CD4-positive, CD25-positive, alpha-beta regulatory T cell (primary cell): ENCODE measurements at regions not wholly inside any gene's neighbourhood (a gene's known extent, or its start where the extent isn't known, plus 50 kb on each side); places are given as distances from the start of the nearest gene placed in this dataset.

Source experiments
- ATAC-seq, 2 donors: fragments of 150-1000 bp; cut with Tn5 transposase; one replicate each; pipeline ENCODE4 v1.10.0; 2021; ENCODE audit warnings: low read depth in 2 of 2, moderate number of reproducible peaks in 2 of 2, moderate library complexity in 1 of 2
- DNase-seq, 3 donors: peaks; one replicate each; pipeline versions ENCODE4 v3.0.0 to v3.0.0-alpha.2; 2012 to 2022; ENCODE audit warnings: mixed read lengths in 1 of 3
- H3K27ac ChIP-seq: one replicate; pipeline ENCODE4 v1.7.0; 2013; ENCODE audit warnings: mild to moderate bottlenecking, low read length; ENCODE audit not compliant: insufficient read depth, poor library complexity, severe bottlenecking
- H3K27me3 ChIP-seq: one replicate; pipeline ENCODE4 v1.7.0; 2013; ENCODE audit warnings: low read length; ENCODE audit not compliant: control insufficient read depth, insufficient read depth
- H3K36me3 ChIP-seq: one replicate; pipeline ENCODE4 v1.7.0; 2013; ENCODE audit warnings: mild to moderate bottlenecking, low read length, moderate library complexity; ENCODE audit not compliant: control insufficient read depth, insufficient read depth
- H3K4me1 ChIP-seq: 2 replicates; pipeline ENCODE4 v1.7.0; 2013; ENCODE audit warnings: mild to moderate bottlenecking, low read length; ENCODE audit not compliant: insufficient read depth, control insufficient read depth, poor library complexity, severe bottlenecking
- H3K4me3 ChIP-seq: one replicate; pipeline ENCODE4 v1.7.0; 2013; ENCODE audit warnings: low read depth, mild to moderate bottlenecking, low read length, moderate library complexity
- H3K9me3 ChIP-seq, 2 experiments: 1 replicate in 1 of 2; 2 replicates in 1 of 2; pipeline ENCODE4 v1.7.0; 2013; ENCODE audit warnings: low read length in 2 of 2, mild to moderate bottlenecking in 1 of 2, moderate library complexity in 1 of 2; ENCODE audit not compliant: control insufficient read depth in 2 of 2
- H3K27ac Mint-ChIP-seq, 3 donors: one replicate each; pipeline ENCODE4 v1.8.0; 2020 to 2022; ENCODE audit warnings: mild to moderate bottlenecking in 3 of 3, mixed read lengths in 3 of 3, moderate library complexity in 2 of 3
- H3K27me3 Mint-ChIP-seq: one replicate; pipeline ENCODE4 v1.8.0; 2022; ENCODE audit warnings: mild to moderate bottlenecking, mixed read lengths
- H3K36me3 Mint-ChIP-seq: one replicate; pipeline ENCODE4 v1.8.0; 2020; ENCODE audit warnings: mixed read lengths
- H3K4me1 Mint-ChIP-seq, 4 donors: one replicate each; pipeline ENCODE4 v1.8.0; 2020 to 2022; ENCODE audit warnings: mixed read lengths in 4 of 4, mild to moderate bottlenecking in 1 of 4
- H3K4me3 Mint-ChIP-seq, 4 donors: one replicate each; pipeline ENCODE4 v1.8.0; 2020 to 2022; ENCODE audit warnings: mild to moderate bottlenecking in 4 of 4, mixed read lengths in 4 of 4, moderate library complexity in 3 of 4
- H3K9me3 Mint-ChIP-seq, 7 donors: one replicate each; pipeline ENCODE4 v1.8.0; 2020 to 2022; ENCODE audit warnings: mixed read lengths in 7 of 7, mild to moderate bottlenecking in 3 of 7, moderate library complexity in 2 of 7

- peaks cover 0 to 4% (median 2%) of the 10 kb centered on the region in 7 donors for H3K9me3 Mint-ChIP-seq
- no peaks in the 10 kb centered on the region for H3K27me3 Mint-ChIP-seq
- no peaks in the 10 kb centered on the region for H3K4me1 Mint-ChIP-seq
- DNase-seq, result no peak
- ATAC-seq, result no peak
- H3K4me1 ChIP-seq, result no peaks in the 10 kb centered on the region
- no peak overlapping the region for H3K27ac Mint-ChIP-seq
- no peaks in the 10 kb centered on the region for H3K27me3 ChIP-seq
- no peaks in the 10 kb centered on the region for H3K9me3 ChIP-seq
- H3K27ac ChIP-seq, result no peak overlapping the region
- no peak overlapping the region for H3K4me3 ChIP-seq
- H3K36me3 Mint-ChIP-seq, result no peaks in the 10 kb centered on the region
- H3K36me3 ChIP-seq, result no peaks in the 10 kb centered on the region
- no peak overlapping the region for H3K4me3 Mint-ChIP-seq
Measured at GRCh38 chr6:168744861-168745260, 303.9 kb downstream of the SMOC2 start.

GRCh38 chr6:168741942-168742782 is 301.2 kb downstream of the SMOC2 start:
- Histone ChIP-seq H3K27me3 (no peaks in the 10 kb centered on the region), H3K27ac (no peak overlapping the region), H3K4me3 (no peak overlapping the region), H3K9me3 (no peaks in the 10 kb centered on the region), H3K4me1 (no peaks in the 10 kb centered on the region), H3K36me3 (no peaks in the 10 kb centered on the region)
- no peak for ATAC-seq
- Mint-ChIP-seq H3K9me3 (peaks cover 0 to 13% (median 4%) of the 10 kb centered on the region in 7 donors), H3K4me1 (no peaks in the 10 kb centered on the region), H3K27me3 (no peaks in the 10 kb centered on the region), H3K36me3 (no peaks in the 10 kb centered on the region), H3K4me3 (no peak overlapping the region), H3K27ac (no peak overlapping the region)
- DNase-seq, result no peak

- no peaks in the 10 kb centered on the region for H3K27me3 ChIP-seq
- Mint-ChIP-seq H3K27me3 (no peaks in the 10 kb centered on the region), H3K9me3 (peaks cover 0 to 15% (median 4%) of the 10 kb centered on the region in 7 donors), H3K4me3 (no peak overlapping the region), H3K36me3 (no peaks in the 10 kb centered on the region), H3K4me1 (no peaks in the 10 kb centered on the region), H3K27ac (no peak overlapping the region)
- DNase-seq (no peak), ATAC-seq (no peak)
- no peaks in the 10 kb centered on the region for H3K36me3 ChIP-seq
- H3K9me3 ChIP-seq, result no peaks in the 10 kb centered on the region
- no peaks in the 10 kb centered on the region for H3K4me1 ChIP-seq
- H3K27ac ChIP-seq, result no peak overlapping the region
- H3K4me3 ChIP-seq, result no peak overlapping the region
Measured at GRCh38 chr6:168741305-168741704, 300.3 kb downstream of the SMOC2 start.

GRCh38 chr6:168739381-168739780 is 298.4 kb downstream of the SMOC2 start:
- no peak overlapping the region for H3K4me3 Mint-ChIP-seq
- Histone ChIP-seq H3K4me3 (no peak overlapping the region), H3K4me1 (no peaks in the 10 kb centered on the region), H3K36me3 (no peaks in the 10 kb centered on the region), H3K27ac (no peak overlapping the region), H3K9me3 (no peaks in the 10 kb centered on the region), H3K27me3 (no peaks in the 10 kb centered on the region)
- H3K9me3 Mint-ChIP-seq, result peaks cover 0 to 16% (median 5%) of the 10 kb centered on the region in 7 donors
- H3K27me3 Mint-ChIP-seq, result peaks cover 4% of the 10 kb centered on the region
- ATAC-seq (no peak), DNase-seq (no peak)
- no peak overlapping the region for H3K27ac Mint-ChIP-seq
- H3K4me1 Mint-ChIP-seq, result no peaks in the 10 kb centered on the region
- H3K36me3 Mint-ChIP-seq, result no peaks in the 10 kb centered on the region

- H3K4me1 ChIP-seq, result no peaks in the 10 kb centered on the region
- H3K4me3 ChIP-seq, result no peak overlapping the region
- Mint-ChIP-seq H3K27ac (no peak overlapping the region), H3K9me3 (peaks cover 0 to 15% (median 4%) of the 10 kb centered on the region in 7 donors), H3K36me3 (no peaks in the 10 kb centered on the region), H3K27me3 (peaks cover 6% of the 10 kb centered on the region), H3K4me1 (no peaks in the 10 kb centered on the region), H3K4me3 (no peak overlapping the region)
- ATAC-seq (no peak), DNase-seq (no peak)
- H3K27me3 ChIP-seq, result no peaks in the 10 kb centered on the region
- H3K9me3 ChIP-seq, result no peaks in the 10 kb centered on the region
- no peak overlapping the region for H3K27ac ChIP-seq
- no peaks in the 10 kb centered on the region for H3K36me3 ChIP-seq
Measured at GRCh38 chr6:168737481-168737880, 296.5 kb downstream of the SMOC2 start.

- Mint-ChIP-seq H3K36me3 (no peaks in the 10 kb centered on the region), H3K27ac (no peak overlapping the region), H3K4me1 (no peaks in the 10 kb centered on the region), H3K27me3 (peaks cover 6% of the 10 kb centered on the region), H3K9me3 (peaks cover 0 to 12% (median 3%) of the 10 kb centered on the region in 7 donors), H3K4me3 (no peak overlapping the region)
- H3K4me1 ChIP-seq, result no peaks in the 10 kb centered on the region
- H3K27ac ChIP-seq, result no peak overlapping the region
- ATAC-seq, result no peak
- no peak overlapping the region for H3K4me3 ChIP-seq
- H3K9me3 ChIP-seq, result no peaks in the 10 kb centered on the region
- H3K36me3 ChIP-seq, result no peaks in the 10 kb centered on the region
- no peak for DNase-seq
- no peaks in the 10 kb centered on the region for H3K27me3 ChIP-seq
Measured at GRCh38 chr6:168737014-168737413, 296.0 kb downstream of the SMOC2 start.

- no peaks in the 10 kb centered on the region for H3K9me3 ChIP-seq
- ATAC-seq (no peak), DNase-seq (no peak)
- Mint-ChIP-seq H3K4me1 (no peaks in the 10 kb centered on the region), H3K36me3 (no peaks in the 10 kb centered on the region), H3K4me3 (no peak overlapping the region), H3K27me3 (peaks cover 6% of the 10 kb centered on the region), H3K27ac (no peak overlapping the region), H3K9me3 (peaks cover 0 to 12% (median 3%) of the 10 kb centered on the region in 7 donors)
- no peaks in the 10 kb centered on the region for H3K4me1 ChIP-seq
- H3K27ac ChIP-seq, result no peak overlapping the region
- H3K27me3 ChIP-seq, result no peaks in the 10 kb centered on the region
- no peaks in the 10 kb centered on the region for H3K36me3 ChIP-seq
- no peak overlapping the region for H3K4me3 ChIP-seq
Measured at GRCh38 chr6:168736039-168736438, 295.1 kb downstream of the SMOC2 start.
